Smooth muscle cell of the brain vasculature (primary cell): ENCODE measurements at regions not wholly inside any gene's neighbourhood (a gene's known extent, or its start where the extent isn't known, plus 50 kb on each side); places are given as distances from the start of the nearest gene placed in this dataset.
"Not testable (repeated sequence)": the region's sequence is repeated elsewhere in the genome, so short reads cannot be mapped to it uniquely, and the experiment has no call there.

Experiments used
- DNase-seq: peaks from one replicate; pipeline ENCODE4 v3.0.0-alpha.2; 2012; ENCODE audit warnings: low read depth, low spot score

DNA sequence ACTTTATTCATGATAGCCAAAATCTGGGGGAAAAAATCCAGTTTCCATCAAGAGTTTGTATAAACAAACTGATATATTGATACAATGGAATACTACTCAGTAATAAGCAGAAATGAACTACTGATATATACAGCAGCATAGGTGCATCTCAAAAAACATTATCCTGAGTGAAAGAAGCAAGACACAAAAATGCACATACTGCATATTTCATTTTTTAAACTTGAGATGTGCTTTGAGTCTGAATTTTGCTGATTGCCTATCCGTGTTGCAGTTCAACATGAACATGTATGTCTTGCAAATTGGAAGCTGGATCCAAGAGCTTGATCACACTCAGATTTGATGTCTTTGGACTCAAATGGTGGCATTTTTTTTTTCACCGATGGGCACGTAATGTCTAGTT lies 132.4 kb downstream of the TSEN15 start:
- DNase-seq, result no peak

DNA sequence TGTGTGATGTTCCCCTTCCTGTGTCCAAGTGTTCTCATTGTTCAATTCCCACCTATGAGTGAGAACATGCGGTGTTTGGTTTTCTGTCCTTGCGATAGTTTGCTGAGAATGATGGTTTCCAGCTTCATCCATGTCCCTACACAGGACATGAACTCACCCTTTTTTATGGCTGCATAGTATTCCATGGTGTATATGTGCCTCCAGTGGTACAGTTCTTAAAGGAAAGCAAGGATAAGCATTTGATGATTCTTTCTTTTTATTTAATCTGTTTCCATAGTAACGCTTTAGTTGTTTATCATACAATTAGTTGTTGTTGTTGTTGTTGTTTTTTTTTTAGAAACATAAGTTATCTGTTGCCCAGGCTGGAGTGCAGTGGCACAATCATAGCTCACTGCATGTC lies 133.1 kb downstream of the TSEN15 start:
- DNase-seq, result not testable (repeated sequence)

- no peak for DNase-seq
Measured at GRCh38 chr1:184185347-184185746, 133.8 kb downstream of the TSEN15 start.

DNA sequence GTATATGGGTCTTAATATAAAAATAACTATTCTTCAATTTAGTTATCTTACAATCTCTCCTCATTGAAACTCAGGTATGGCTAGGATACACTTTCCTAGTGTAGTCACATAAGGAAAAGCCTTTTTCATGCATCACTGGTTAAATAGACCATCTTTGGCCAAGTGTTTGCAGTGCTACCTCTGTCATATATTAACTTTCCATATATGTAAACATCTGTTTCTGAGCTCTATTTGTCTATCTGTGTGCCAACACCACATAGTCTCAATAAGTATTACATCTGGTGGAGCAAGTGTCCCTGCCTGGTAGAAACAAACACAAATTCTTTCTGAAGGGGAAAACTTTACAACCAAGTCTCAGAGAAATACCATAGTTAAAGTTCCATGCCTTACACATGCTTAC lies 134.6 kb downstream of the TSEN15 start:
- no peak for DNase-seq

- DNase-seq, result no peak
Measured at GRCh38 chr1:184187097-184187496, 135.6 kb downstream of the TSEN15 start.

DNA sequence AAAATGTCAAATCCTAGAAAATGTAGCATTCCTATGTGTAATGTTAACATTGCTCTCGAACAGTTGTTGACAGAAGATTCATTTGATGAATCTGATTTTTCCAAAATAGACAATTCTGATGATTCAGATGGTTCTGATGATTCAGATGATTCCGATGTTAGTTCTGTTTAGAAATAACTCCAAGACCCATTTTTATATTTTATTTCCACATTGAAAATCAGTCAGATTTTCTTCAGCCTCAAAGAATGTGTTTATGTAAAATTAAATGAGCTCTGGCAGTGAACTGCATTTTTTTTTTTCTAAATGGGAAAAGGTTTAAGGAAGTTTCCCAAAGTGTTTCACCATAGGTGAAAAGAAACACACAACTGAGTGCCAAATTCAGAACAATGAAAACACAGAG lies 136.5 kb downstream of the TSEN15 start:
- no peak for DNase-seq

GRCh38 chr1:184189361-184189760 lies 137.8 kb downstream of the TSEN15 start:
- DNase-seq, result no peak

GRCh38 chr1:184190616-184191015 lies 139.1 kb downstream of the TSEN15 start:
- no peak for DNase-seq

DNA sequence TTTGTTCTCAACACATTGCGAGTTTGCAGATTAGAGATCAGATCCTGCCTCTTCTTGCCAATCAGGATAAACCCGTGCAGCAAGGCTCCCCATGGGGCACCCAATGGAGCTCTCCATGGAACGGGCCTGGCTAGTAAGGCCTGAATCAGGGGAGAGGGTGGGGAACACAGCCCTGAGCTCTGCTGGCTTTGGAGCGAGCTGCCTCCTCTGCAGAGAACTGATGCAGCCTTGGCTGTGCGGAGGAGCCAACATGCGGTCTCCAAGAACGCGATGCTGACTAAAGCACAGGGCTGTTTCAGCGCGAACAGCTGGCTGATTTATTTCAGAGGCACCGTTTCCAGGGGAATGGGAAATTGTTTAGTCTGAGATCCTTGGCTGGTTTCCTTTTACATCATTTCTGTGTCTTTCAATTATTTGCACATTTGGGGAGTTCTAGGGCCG lies 139.7 kb downstream of the TSEN15 start:
- DNase-seq, result no peak

DNA sequence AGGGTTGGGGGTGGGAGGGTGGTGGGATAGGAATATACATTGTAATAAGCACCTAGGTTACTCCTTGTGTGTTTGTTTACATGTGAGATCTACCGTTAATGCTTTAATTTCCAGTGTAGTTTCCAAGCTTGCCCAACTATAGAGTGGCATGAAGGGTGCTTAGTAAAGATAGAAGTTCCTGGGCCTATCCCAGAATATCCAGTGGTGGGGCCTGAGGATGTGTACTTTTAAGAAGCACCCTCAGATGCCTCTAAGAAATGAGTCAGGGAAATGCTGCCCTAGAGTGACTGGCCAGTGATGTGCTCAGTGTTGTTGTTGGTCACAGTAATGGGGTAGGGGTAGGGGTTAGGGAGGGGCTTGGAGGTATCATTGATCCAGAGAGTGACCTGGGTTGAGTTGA lies 141.3 kb downstream of the TSEN15 start:
- no peak for DNase-seq

GRCh38 chr1:184193451-184193850 lies 141.9 kb downstream of the TSEN15 start:
- no peak for DNase-seq

GRCh38 chr1:184194236-184194635 lies 142.7 kb downstream of the TSEN15 start:
- no peak for DNase-seq

- not testable (repeated sequence) for DNase-seq
Measured at GRCh38 chr1:184195722-184196121, 144.2 kb downstream of the TSEN15 start.

GRCh38 chr1:184197831-184198230 lies 146.3 kb downstream of the TSEN15 start:
- DNase-seq, result no peak

GRCh38 chr1:184199036-184199435 lies 147.5 kb downstream of the TSEN15 start:
- no peak for DNase-seq

DNA sequence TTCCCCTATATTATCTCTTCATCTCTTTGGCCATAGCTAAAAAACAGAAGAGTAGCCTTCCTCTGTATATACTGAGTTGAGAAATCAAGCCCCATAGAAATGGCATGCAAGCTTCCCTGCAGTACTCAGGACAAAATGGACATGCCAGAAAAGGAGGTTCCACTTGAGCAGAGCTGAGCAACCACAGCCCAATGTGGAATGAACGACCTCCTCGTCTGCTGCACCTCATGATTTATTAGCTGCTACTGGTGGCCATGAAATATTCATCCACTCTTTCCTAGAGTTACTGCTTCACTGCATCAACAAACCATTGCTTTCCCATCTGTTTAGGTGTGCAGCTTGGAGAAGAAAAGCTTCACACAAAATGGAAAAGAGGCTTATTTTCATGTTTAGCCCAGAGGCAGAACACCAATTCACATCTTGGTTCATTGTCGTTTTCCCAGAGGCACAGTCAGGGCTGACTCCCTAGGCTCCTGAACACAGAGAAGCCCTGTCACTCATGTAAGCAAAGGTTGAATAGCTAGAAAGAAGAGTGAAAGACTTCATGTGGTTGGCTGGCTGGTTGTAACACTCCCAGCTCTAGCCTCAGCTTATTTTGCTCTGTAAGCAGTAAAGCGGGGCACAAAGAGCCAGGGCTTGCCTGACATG lies 148.0 kb downstream of the TSEN15 start:
- no peak for DNase-seq

DNA sequence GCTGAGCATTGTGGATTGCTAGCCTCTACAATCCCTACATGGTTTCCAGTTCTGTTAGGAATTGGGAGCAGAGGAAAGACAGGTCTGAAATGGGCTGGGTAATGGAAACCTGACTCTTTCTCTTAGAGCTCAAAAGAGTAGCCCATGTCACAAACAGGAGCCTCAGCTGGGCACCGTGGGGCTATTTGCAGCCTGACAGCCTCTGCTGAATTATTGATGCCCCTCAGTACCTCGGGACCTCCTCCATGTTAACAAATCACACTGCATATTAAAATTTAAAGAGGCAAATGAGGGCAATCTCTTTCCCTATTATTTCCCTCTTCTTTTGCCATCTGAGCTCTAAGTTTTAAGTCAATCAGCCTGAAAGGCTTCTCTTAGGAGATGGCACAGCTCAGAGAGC lies 157.1 kb downstream of the TSEN15 start:
- DNase-seq, result no peak

GRCh38 chr1:184210031-184210430 lies 158.5 kb downstream of the TSEN15 start:
- no peak for DNase-seq

GRCh38 chr1:184210862-184211261 lies 159.3 kb downstream of the TSEN15 start:
- no peak for DNase-seq

DNA sequence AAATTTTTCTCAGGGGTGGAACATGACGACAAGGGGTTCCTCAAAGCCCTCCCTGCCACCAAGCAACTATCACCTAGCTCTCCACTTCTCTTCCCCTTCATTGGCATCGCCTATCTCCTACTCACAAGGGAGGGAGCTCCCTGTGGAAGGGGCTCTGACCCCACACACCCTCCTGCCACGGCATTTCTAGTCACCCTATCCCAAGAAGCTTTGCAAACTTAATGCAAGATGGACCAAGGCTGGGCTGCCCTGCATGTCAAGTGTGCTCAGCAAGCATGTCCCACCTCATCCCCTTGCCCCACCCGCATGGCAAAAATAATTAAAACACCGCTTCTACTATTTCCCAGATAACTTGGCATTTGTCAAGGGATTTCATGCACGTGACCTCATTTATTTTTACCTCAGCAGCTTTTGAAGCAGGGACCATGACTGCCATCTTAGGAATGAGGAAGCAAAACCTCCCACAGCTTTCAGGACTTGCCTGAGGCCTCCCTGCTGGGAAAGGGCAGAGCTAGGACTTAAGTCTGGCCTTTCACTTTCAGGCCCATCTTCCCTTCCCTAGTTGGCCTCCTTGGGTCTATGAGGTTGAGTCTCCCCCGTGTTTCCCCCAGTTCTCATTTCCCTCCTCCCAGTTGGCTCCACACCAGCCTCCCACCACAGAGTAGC lies 161.3 kb downstream of the TSEN15 start:
- peak; percentile 88 for DNase-seq

GRCh38 chr1:184214128-184214527 lies 162.6 kb downstream of the TSEN15 start:
- no peak for DNase-seq

DNA sequence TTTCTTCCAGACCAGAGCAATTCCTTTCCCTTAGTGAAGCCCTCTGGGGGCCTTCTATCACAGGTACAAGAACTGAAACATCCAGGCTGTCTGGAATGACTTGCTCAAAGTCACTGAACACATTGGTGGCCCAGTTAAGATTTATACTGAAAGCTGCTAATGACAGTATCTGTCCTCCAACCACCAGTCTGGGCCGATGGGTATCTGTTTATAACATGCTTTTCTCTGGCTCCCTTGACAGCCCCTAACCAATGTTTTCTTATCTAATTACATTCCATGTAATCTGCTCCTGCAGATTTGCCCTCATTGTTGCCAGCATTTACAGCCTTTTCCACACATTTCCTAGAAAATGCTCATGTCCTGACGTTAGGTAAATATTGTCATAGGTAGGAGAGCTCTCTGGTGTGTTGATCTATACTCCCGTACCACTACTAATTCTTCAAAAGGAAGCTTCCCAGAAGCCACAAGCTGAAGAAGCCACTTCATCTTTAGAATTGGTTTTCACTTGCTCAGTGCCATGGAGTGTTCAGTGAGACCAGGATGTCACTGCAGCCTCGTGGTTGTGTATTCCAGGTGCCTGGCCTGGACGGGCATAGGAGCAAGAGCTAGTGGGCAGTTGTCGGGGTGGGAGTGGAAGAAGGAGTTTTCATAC lies 163.9 kb downstream of the TSEN15 start:
- no peak for DNase-seq

GRCh38 chr1:184218458-184219075 lies 167.0 kb downstream of the TSEN15 start:
- DNase-seq, result no peak
